GM12873 (cell line): ENCODE measurements at regions not wholly inside any gene's neighbourhood (a gene's known extent, or its start where the extent isn't known, plus 50 kb on each side); places are given as distances from the start of the nearest gene placed in this dataset.

Experiments
- TF ChIP-seq, protein P1 (sequence below): IDR thresholded peaks from 2 replicates; pipeline ENCODE4 v1.5.1; 2012; ENCODE audit warnings: low read depth, mild to moderate bottlenecking, moderate library complexity, low read length, control low read depth; ENCODE audit not compliant: insufficient read depth; ENCODE audit errors: missing control alignments

DNA sequence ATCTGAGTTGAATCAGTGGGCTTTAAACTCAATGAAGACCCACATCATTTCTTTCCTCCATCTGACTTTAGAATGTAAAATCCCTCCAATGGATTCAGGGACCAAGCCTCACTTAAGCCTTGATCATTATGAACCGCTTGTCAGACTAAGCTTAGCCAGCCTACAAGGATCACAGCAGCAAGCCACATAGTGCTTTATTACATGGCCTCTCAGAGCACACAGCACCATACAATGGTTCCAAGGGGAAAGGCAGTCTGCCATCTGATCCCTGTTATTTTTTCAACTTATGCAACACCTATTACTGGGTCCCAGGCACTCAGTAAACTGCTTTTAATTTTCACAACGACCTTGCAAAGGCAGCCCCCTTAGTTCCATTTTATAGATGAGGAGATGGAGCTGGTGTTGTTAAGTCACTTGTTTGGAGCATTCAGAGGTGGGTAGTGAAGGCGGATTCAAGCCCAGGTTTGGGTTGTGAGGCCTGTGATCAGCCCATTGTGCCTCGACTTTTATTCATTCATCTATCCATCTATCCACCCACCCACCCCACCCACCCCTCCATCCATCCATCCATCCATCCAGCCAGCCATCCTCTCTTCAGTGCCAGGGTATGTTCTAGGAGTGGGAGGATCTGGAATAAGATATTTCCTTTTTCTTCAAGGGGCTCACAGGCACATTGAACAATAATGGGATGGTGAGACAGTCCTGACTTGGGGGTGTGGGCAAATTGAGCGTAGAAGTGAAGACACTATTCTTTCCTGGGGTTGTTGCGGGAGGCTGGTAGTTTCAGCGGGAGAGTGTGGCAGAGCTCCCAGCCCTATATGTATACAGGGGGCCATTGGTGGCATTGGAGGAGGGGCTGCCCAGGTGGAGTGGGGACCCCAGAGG is 141.2 kb downstream of the MYCN start:
- TF ChIP-seq, protein P1, sequence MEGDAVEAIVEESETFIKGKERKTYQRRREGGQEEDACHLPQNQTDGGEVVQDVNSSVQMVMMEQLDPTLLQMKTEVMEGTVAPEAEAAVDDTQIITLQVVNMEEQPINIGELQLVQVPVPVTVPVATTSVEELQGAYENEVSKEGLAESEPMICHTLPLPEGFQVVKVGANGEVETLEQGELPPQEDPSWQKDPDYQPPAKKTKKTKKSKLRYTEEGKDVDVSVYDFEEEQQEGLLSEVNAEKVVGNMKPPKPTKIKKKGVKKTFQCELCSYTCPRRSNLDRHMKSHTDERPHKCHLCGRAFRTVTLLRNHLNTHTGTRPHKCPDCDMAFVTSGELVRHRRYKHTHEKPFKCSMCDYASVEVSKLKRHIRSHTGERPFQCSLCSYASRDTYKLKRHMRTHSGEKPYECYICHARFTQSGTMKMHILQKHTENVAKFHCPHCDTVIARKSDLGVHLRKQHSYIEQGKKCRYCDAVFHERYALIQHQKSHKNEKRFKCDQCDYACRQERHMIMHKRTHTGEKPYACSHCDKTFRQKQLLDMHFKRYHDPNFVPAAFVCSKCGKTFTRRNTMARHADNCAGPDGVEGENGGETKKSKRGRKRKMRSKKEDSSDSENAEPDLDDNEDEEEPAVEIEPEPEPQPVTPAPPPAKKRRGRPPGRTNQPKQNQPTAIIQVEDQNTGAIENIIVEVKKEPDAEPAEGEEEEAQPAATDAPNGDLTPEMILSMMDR: no peak

- TF ChIP-seq, protein P1: no peak
Measured at GRCh38 chr2:16080516-16080915, 140.2 kb downstream of the MYCN start.

DNA sequence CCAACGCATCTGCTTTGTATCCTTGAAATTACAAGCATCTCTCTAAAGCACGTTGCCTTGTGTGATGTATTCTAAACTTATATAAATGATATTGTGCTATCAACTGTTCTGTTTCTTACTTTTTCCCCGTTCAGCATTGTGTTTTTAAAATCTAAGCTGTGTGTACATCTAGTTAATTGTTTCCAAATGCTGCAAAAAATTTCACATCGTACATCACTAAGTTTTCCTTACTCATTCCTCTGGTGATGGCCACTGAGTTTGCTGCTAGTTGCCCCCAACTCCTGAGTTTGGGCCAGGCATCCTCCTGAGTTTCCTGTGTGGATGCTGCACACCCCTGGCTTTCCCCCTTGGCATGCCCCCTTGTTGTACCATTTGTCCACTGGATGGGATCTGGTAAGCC is 139.7 kb downstream of the MYCN start:
- TF ChIP-seq, protein P1: no peak

- TF ChIP-seq, protein P1: no peak
Measured at GRCh38 chr2:16079637-16080036, 139.3 kb downstream of the MYCN start.

- TF ChIP-seq, protein P1: no peak
Measured at GRCh38 chr2:16077601-16078000, 137.3 kb downstream of the MYCN start.

- TF ChIP-seq, protein P1: no peak
Measured at GRCh38 chr2:16076911-16077310, 136.6 kb downstream of the MYCN start.

GRCh38 chr2:16075045-16076012 is 135.0 kb downstream of the MYCN start:
- TF ChIP-seq, protein P1: no peak
